ENCODE measurements at regions not wholly inside any gene's neighbourhood (a gene's known extent, or its start where the extent isn't known, plus 50 kb on each side); places are given as distances from the start of the nearest gene placed in this dataset.

DNA sequence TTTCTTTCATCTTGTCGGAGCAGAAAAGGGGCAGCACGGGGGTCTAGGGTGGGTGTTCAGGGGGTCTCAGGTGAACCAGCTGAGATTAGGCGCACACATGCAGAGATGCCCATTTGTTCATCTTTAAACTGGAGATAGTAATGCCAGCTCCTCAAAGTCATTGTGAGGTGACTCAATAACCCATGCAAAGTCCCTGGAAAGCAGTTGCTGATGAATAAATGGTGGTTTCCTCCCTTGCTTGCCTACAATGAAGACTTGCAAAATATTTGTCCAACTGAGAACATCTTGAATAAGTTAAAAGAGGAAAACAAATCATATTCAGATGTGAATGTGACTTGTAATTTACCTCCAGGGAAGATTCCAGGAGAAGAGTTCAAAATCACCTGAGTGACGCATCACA, 206.9 kb downstream of the LY86 start:
- DNase-seq = no peak
- Mint-ChIP-seq H3K4me3 (no peak overlapping the region), H3K9me3 (no peaks in the 10 kb centered on the region; the same call in 1 of the 2 replicates), H3K27ac (no peak overlapping the region), H3K36me3 (ENCODE audit: low read depth) (no peaks in the 10 kb centered on the region), H3K4me1 (ENCODE audit: low read depth) (no peaks in the 10 kb centered on the region), H3K27me3 (ENCODE audit: insufficient read depth) (peaks cover 11% of the 10 kb centered on the region)
- TF ChIP-seq, protein P1, sequence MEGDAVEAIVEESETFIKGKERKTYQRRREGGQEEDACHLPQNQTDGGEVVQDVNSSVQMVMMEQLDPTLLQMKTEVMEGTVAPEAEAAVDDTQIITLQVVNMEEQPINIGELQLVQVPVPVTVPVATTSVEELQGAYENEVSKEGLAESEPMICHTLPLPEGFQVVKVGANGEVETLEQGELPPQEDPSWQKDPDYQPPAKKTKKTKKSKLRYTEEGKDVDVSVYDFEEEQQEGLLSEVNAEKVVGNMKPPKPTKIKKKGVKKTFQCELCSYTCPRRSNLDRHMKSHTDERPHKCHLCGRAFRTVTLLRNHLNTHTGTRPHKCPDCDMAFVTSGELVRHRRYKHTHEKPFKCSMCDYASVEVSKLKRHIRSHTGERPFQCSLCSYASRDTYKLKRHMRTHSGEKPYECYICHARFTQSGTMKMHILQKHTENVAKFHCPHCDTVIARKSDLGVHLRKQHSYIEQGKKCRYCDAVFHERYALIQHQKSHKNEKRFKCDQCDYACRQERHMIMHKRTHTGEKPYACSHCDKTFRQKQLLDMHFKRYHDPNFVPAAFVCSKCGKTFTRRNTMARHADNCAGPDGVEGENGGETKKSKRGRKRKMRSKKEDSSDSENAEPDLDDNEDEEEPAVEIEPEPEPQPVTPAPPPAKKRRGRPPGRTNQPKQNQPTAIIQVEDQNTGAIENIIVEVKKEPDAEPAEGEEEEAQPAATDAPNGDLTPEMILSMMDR (IDR thresholded peaks at IDR 0.05) = no peak

DNA sequence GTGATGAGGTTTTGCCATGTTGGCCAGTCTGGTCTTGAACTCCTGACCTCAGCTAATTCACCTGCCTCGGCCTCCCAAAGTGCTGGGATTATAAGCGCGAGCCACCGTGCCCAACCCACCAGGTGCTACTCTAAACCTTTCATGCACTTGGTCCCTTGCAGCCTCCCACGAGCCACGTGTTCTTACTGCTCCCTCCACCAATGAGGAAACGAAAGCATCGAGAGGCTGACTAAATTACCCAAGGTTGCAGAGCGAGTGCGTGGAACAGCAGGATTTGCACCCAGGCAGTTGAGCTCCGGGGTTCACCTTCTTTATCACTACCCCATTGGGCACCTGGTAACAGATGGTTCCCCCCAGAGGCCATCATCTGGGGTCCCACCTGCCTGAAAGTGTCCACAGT, 208.3 kb downstream of the LY86 start:
- Mint-ChIP-seq H3K36me3 (ENCODE audit: low read depth) (no peaks in the 10 kb centered on the region), H3K9me3 (no peaks in the 10 kb centered on the region; the same call in 1 of the 2 replicates), H3K4me1 (ENCODE audit: low read depth) (no peaks in the 10 kb centered on the region), H3K4me3 (no peak overlapping the region), H3K27ac (no peak overlapping the region), H3K27me3 (ENCODE audit: insufficient read depth) (peaks cover 11% of the 10 kb centered on the region)
- TF ChIP-seq, protein P1 (IDR thresholded peaks at IDR 0.05) = no peak
- DNase-seq = no peak

DNA sequence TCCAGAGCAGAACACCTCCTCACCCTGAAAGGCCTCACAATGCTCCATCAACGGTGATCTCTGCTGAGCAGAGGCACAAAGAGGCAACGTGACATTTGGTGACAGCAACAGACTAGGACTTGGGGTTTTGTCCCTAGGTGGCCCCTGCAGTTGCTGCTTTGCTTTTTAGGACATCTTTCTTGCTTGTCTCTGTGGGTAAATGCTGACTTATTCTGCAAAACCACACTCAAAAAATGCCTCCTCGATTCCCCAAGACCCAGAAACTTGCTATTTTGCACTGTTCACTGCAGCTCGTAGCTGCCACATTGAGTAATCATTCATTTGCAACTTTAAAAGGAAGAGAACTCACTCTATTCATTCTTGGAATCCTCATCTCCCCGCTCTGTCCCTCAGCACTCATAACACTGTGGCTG, 209.9 kb downstream of the LY86 start:
- Mint-ChIP-seq H3K27me3 (ENCODE audit: insufficient read depth) (peaks cover 8% of the 10 kb centered on the region), H3K4me3 (no peak overlapping the region), H3K36me3 (ENCODE audit: low read depth) (peaks cover 7% of the 10 kb centered on the region; the same call in 1 of the 2 replicates), H3K9me3 (peaks cover 7% of the 10 kb centered on the region), H3K4me1 (ENCODE audit: low read depth) (no peaks in the 10 kb centered on the region), H3K27ac (no peak overlapping the region)
- no peak for DNase-seq
- TF ChIP-seq, protein P1 (IDR thresholded peaks at IDR 0.05) = no peak

DNA sequence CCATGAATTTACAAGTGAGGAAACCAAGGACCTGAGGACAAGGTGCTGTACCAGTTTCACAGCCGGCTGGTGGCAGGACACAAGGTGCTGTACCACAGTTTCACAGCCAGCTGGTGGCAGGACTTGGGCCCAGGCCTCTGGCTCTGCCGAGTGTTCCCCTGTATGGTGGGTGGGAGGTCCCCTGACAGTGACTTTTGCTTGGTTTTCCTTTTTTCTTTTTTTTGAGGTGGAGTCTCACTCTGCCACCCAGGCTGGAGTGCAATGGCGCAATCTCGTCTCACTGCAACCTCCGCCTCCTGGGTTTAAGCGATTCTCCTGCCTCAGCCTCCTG, 212.4 kb downstream of the LY86 start:
- no peak overlapping the region for H3K4me3 Mint-ChIP-seq
- H3K27ac Mint-ChIP-seq = no peak overlapping the region
- peaks cover 7% of the 10 kb centered on the region for H3K9me3 Mint-ChIP-seq
- peaks cover 8% of the 10 kb centered on the region for H3K27me3 Mint-ChIP-seq (ENCODE audit: insufficient read depth)
- peaks cover 7% of the 10 kb centered on the region; the same call in 1 of the 2 replicates for H3K36me3 Mint-ChIP-seq (ENCODE audit: low read depth)
- no peaks in the 10 kb centered on the region for H3K4me1 Mint-ChIP-seq (ENCODE audit: low read depth)
- no peak for DNase-seq
- TF ChIP-seq, protein P1 (IDR thresholded peaks at IDR 0.05) = no peak

DNA sequence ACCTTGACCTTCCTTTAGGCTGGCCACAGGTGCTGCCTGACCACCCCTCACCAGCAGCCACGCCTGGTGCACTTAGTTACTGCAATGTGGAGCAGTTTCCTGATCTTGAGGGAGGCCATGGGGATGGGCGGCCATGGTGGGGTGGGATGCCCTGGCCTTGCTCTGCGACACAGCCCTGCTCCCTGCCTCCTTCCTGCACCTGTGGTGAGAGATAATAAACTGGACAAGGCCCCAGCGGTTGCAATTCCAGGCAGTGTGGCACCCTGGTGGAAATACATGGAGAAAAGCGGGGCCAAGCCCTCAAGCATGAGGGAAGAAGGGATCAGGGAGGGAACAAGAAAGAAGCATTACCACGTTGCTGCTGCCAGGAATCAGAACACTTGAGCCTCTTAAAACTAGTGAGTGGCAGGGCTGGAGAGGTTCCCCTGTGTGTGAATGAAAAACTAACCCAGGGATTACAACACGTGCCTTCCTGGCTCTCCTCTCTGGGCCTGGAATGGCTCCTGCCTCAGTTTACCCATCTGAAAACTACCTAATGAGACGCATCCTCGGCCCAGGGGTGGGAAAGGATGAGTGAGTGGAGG, 213.2 kb downstream of the LY86 start:
- Mint-ChIP-seq H3K27ac (no peak overlapping the region), H3K27me3 (ENCODE audit: insufficient read depth) (peaks cover 8% of the 10 kb centered on the region), H3K9me3 (peaks cover 7% of the 10 kb centered on the region), H3K4me1 (ENCODE audit: low read depth) (no peaks in the 10 kb centered on the region), H3K4me3 (no peak overlapping the region), H3K36me3 (ENCODE audit: low read depth) (peaks cover 7% of the 10 kb centered on the region; the same call in 1 of the 2 replicates)
- TF ChIP-seq, protein P1 (IDR thresholded peaks at IDR 0.05) = no peak
- DNase-seq = no peak

All from HFFc6 (cell line).